Ramos (cell line): ENCODE measurements at regions not wholly inside any gene's neighbourhood (a gene's known extent, or its start where the extent isn't known, plus 50 kb on each side); places are given as distances from the start of the nearest gene placed in this dataset.

Experiments
- in situ Hi-C: fragments of 300-500 bp; cut with MboI; formaldehyde crosslinking; loops from one replicate; pipeline ENCODE4 v1.14.3; 2022; ENCODE audit warnings: low sequenced_read_pairs; ENCODE audit not compliant: unreplicated experiment

- in situ Hi-C loops: loop anchor here (10.0 kb wide), 1 partner anchor 205 kb away; the partner anchor contains the start of genes LRCOL1 and P2RX2
Measured at GRCh38 chr12:132409495-132410295, 80.3 kb upstream of the FBRSL1 start.

- in situ Hi-C loops: no loop called here
Measured at GRCh38 chr12:132408626-132409494, 79.5 kb upstream of the GALNT9 start.

- in situ Hi-C loops: no loop called here
Measured at GRCh38 chr12:132407992-132408391, 78.6 kb upstream of the GALNT9 start.

GRCh38 chr12:132407451-132407961, 78.1 kb upstream of the GALNT9 start:
- in situ Hi-C loops: no loop called here

- in situ Hi-C loops: no loop called here
Measured at GRCh38 chr12:132406493-132407450, 77.4 kb upstream of the GALNT9 start.

GRCh38 chr12:132405742-132406251, 76.4 kb upstream of the GALNT9 start:
- in situ Hi-C loops: no loop called here

- in situ Hi-C loops: no loop called here
Measured at GRCh38 chr12:132404951-132405741, 75.8 kb upstream of the GALNT9 start.

- in situ Hi-C loops: no loop called here
Measured at GRCh38 chr12:132404435-132404855, 75.1 kb upstream of the GALNT9 start.

- in situ Hi-C loops: no loop called here
Measured at GRCh38 chr12:132403636-132404434, 74.4 kb upstream of the GALNT9 start.

GRCh38 chr12:132402831-132403416, 73.5 kb upstream of the GALNT9 start:
- in situ Hi-C loops: no loop called here

- in situ Hi-C loops: no loop called here
Measured at GRCh38 chr12:132401982-132402381, 72.6 kb upstream of the GALNT9 start.

- in situ Hi-C loops: no loop called here
Measured at GRCh38 chr12:132400011-132400641, 70.7 kb upstream of the GALNT9 start.

GRCh38 chr12:132399092-132400010, 70.0 kb upstream of the GALNT9 start:
- in situ Hi-C loops: no loop called here

GRCh38 chr12:132398386-132398991, 69.1 kb upstream of the GALNT9 start:
- in situ Hi-C loops: no loop called here

GRCh38 chr12:132397934-132398385, 68.6 kb upstream of the GALNT9 start:
- in situ Hi-C loops: no loop called here
